ENCODE measurements at regions not wholly inside any gene's neighbourhood (a gene's known extent, or its start where the extent isn't known, plus 50 kb on each side); places are given as distances from the start of the nearest gene placed in this dataset.

DNA sequence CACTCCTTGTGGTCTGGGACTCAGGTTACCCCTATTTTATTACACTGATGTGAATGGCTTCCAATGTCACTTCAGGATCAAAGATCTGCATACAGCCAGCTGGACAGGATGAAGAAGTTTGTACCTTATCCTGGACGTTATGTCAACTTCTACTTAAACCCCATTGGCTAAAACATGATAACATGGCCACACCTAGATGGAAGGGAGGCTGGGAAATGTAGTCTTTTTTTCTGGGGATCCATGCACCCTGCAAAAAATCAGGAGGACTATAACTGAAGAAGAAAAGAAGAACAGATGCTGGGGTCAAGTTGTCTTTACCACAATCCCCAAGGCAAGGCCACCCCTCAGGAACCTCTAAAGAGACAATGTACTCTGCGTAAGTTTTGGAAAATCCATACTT lies 459.2 kb downstream of the BCOR start:
- H3K9me3 Mint-ChIP-seq: peaks cover 10% of the 10 kb centered on the region
- Histone ChIP-seq H3K9ac (ENCODE audit: extremely low read depth, low read length, poor library complexity, severe bottlenecking) (no peak overlapping the region), H3K36me3 (ENCODE audit: control insufficient read depth, insufficient read depth, low read length) (no peaks in the 10 kb centered on the region), H3K4me1 (ENCODE audit: control insufficient read depth, insufficient read depth, low read length) (no peaks in the 10 kb centered on the region), H3K27me3 (ENCODE audit: control insufficient read depth, insufficient read depth, low read length, poor library complexity, severe bottlenecking) (no peaks in the 10 kb centered on the region), H3K9me3 (ENCODE audit: control insufficient read depth, low read length) (no peaks in the 10 kb centered on the region), H3K27ac (ENCODE audit: low read depth, low read length) (no peak overlapping the region), H3K4me3 (ENCODE audit: low read length) (no peak overlapping the region)
- H3K4me3 Mint-ChIP-seq: no peak overlapping the region
- 97% methylated on average over 2 of the region's 2 CpGs; no CpG with 5 or more reads in 1 of the 2 experiments for WGBS, 2 experiments (ENCODE audit: insufficient coverage in 1 of 2, insufficient read length in 1 of 2)
- TF ChIP-seq, protein P1, sequence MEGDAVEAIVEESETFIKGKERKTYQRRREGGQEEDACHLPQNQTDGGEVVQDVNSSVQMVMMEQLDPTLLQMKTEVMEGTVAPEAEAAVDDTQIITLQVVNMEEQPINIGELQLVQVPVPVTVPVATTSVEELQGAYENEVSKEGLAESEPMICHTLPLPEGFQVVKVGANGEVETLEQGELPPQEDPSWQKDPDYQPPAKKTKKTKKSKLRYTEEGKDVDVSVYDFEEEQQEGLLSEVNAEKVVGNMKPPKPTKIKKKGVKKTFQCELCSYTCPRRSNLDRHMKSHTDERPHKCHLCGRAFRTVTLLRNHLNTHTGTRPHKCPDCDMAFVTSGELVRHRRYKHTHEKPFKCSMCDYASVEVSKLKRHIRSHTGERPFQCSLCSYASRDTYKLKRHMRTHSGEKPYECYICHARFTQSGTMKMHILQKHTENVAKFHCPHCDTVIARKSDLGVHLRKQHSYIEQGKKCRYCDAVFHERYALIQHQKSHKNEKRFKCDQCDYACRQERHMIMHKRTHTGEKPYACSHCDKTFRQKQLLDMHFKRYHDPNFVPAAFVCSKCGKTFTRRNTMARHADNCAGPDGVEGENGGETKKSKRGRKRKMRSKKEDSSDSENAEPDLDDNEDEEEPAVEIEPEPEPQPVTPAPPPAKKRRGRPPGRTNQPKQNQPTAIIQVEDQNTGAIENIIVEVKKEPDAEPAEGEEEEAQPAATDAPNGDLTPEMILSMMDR (conservative IDR thresholded peaks at IDR 0.05): no peak
- DNase-seq: no peak
- H3K4me1 Mint-ChIP-seq: peaks cover 9% of the 10 kb centered on the region
- no peak overlapping the region for H3K27ac Mint-ChIP-seq
- H3K36me3 Mint-ChIP-seq (ENCODE audit: low read depth): no peaks in the 10 kb centered on the region
- H3K27me3 Mint-ChIP-seq (ENCODE audit: insufficient read depth): no peaks in the 10 kb centered on the region

DNA sequence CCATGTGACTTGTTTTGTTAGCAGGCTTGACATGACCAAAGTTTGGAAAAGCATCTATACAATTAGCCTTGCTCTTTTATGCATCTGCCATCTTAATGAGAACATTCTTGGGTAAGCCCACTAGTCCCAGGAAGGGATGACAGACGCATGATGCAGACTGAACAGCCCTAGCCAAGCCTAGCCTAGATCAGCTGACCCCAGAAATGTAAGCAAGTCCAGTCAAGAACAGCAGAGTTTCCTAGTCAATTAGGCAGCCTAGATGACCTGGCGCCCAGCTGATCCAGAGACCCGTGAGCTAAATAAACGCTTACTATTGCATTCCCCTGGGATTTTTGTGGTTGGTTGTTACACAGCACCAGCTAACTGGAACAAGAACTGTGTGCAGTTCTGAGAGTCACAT lies 457.9 kb downstream of the BCOR start:
- Mint-ChIP-seq H3K27me3 (ENCODE audit: insufficient read depth) (no peaks in the 10 kb centered on the region), H3K27ac (no peak overlapping the region), H3K4me3 (no peak overlapping the region), H3K36me3 (ENCODE audit: low read depth) (no peaks in the 10 kb centered on the region), H3K9me3 (peaks cover 10% of the 10 kb centered on the region), H3K4me1 (peaks cover 9% of the 10 kb centered on the region)
- 80 to 93% methylated on average over 1 to 4 of the region's 4 CpGs for WGBS, 2 experiments (ENCODE audit: insufficient coverage in 1 of 2, insufficient read length in 1 of 2)
- TF ChIP-seq, protein P1 (conservative IDR thresholded peaks at IDR 0.05): no peak
- Histone ChIP-seq H3K4me3 (ENCODE audit: low read length) (no peak overlapping the region), H3K27ac (ENCODE audit: low read depth, low read length) (no peak overlapping the region), H3K9me3 (ENCODE audit: control insufficient read depth, low read length) (no peaks in the 10 kb centered on the region), H3K4me1 (ENCODE audit: control insufficient read depth, insufficient read depth, low read length) (no peaks in the 10 kb centered on the region), H3K36me3 (ENCODE audit: control insufficient read depth, insufficient read depth, low read length) (no peaks in the 10 kb centered on the region), H3K9ac (ENCODE audit: extremely low read depth, low read length, poor library complexity, severe bottlenecking) (no peak overlapping the region), H3K27me3 (ENCODE audit: control insufficient read depth, insufficient read depth, low read length, poor library complexity, severe bottlenecking) (no peaks in the 10 kb centered on the region)
- DNase-seq: no peak

DNA sequence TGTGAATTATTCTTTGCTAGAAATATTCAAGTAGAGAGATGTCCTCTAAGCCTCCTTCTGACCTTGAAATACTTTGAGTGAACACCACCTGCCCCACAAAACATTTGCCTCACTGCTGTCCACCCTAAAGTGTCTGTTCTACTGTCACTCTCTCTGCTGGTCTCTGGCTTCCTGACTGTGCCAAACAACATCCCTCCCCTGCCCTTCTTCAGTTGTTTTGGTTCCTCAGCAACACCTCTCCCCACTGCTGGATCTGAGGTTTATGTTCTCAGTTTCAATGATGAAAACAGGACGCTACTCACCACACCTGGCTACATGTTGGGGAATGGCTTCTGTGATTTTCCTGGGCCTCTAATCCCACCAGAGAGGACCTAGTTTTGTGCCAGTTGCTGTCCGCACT lies 456.9 kb downstream of the BCOR start:
- Histone ChIP-seq H3K4me3 (ENCODE audit: low read length) (no peak overlapping the region), H3K27ac (ENCODE audit: low read depth, low read length) (no peak overlapping the region), H3K9ac (ENCODE audit: extremely low read depth, low read length, poor library complexity, severe bottlenecking) (no peak overlapping the region), H3K36me3 (ENCODE audit: control insufficient read depth, insufficient read depth, low read length) (no peaks in the 10 kb centered on the region), H3K9me3 (ENCODE audit: control insufficient read depth, low read length) (no peaks in the 10 kb centered on the region), H3K27me3 (ENCODE audit: control insufficient read depth, insufficient read depth, low read length, poor library complexity, severe bottlenecking) (no peaks in the 10 kb centered on the region), H3K4me1 (ENCODE audit: control insufficient read depth, insufficient read depth, low read length) (no peaks in the 10 kb centered on the region)
- Mint-ChIP-seq H3K27ac (no peak overlapping the region), H3K36me3 (ENCODE audit: low read depth) (no peaks in the 10 kb centered on the region), H3K9me3 (peaks cover 6% of the 10 kb centered on the region), H3K4me3 (no peak overlapping the region), H3K4me1 (peaks cover 9% of the 10 kb centered on the region), H3K27me3 (ENCODE audit: insufficient read depth) (no peaks in the 10 kb centered on the region)
- WGBS, 2 experiments (ENCODE audit: insufficient coverage in 1 of 2, insufficient read length in 1 of 2): 94% methylated on average over 2 of the region's 2 CpGs; no CpG with 5 or more reads in 1 of the 2 experiments
- TF ChIP-seq, protein P1 (conservative IDR thresholded peaks at IDR 0.05): no peak
- DNase-seq: no peak

Measured in endodermal cell (in vitro differentiated cells).